ENCODE measurements at regions not wholly inside any gene's neighbourhood (a gene's known extent, or its start where the extent isn't known, plus 50 kb on each side); places are given as distances from the start of the nearest gene placed in this dataset.

GRCh38 chr3:160094562-160094961 is 105.9 kb downstream of the IL12A start:
- H3K36me3 ChIP-seq, result no peaks in the 10 kb centered on the region
- H3K4me1 ChIP-seq, result no peaks in the 10 kb centered on the region
- no peak for TF ChIP-seq POLR2A (IDR thresholded peaks at IDR 0.05)
- no peak for TF ChIP-seq CTCF (IDR thresholded peaks at IDR 0.05)
- ATAC-seq, result no peak
- intact Hi-C loops (cut with DNase I), result no loop called here
- no peak for DNase-seq
- no peaks in the 10 kb centered on the region for H3K27me3 ChIP-seq
- no peaks in the 10 kb centered on the region for H3K9me3 ChIP-seq
- WGBS, 4 donors, result 88 to 93% (median 93%) methylated on average over 4 of the region's 4 CpGs
- no peak overlapping the region for H3K4me3 ChIP-seq
- H3K27ac ChIP-seq, result no peak overlapping the region

- no peak for DNase-seq
- Histone ChIP-seq H3K27ac (no peak overlapping the region), H3K9me3 (no peaks in the 10 kb centered on the region), H3K27me3 (no peaks in the 10 kb centered on the region), H3K4me1 (no peaks in the 10 kb centered on the region), H3K4me3 (no peak overlapping the region), H3K36me3 (no peaks in the 10 kb centered on the region)
- TF ChIP-seq CTCF (IDR thresholded peaks at IDR 0.05) (no peak), POLR2A (IDR thresholded peaks at IDR 0.05) (no peak)
- WGBS, 4 donors, result 89 to 97% (median 94%) methylated on average over 9 to 11 of the region's 11 CpGs
- intact Hi-C loops (cut with DNase I), result no loop called here
- ATAC-seq, result no peak
These were observed 108.8 kb downstream of the IL12A start for GRCh38 chr3:160097478-160097877.

GRCh38 chr3:160098261-160098908 is 109.8 kb downstream of the IL12A start:
- DNase-seq, result no peak
- H3K27me3 ChIP-seq, result no peaks in the 10 kb centered on the region
- TF ChIP-seq POLR2A (IDR thresholded peaks at IDR 0.05) (no peak), CTCF (IDR thresholded peaks at IDR 0.05) (no peak)
- H3K4me3 ChIP-seq, result no peak overlapping the region
- intact Hi-C loops (cut with DNase I), result no loop called here
- H3K27ac ChIP-seq, result no peak overlapping the region
- no peaks in the 10 kb centered on the region for H3K36me3 ChIP-seq
- no peak for ATAC-seq
- 61 to 76% (median 68%) methylated on average over 5 of the region's 5 CpGs for WGBS, 4 donors
- H3K4me1 ChIP-seq, result no peaks in the 10 kb centered on the region
- H3K9me3 ChIP-seq, result no peaks in the 10 kb centered on the region

- no peak for DNase-seq
- intact Hi-C loops (cut with DNase I), result no loop called here
- Histone ChIP-seq H3K4me1 (no peaks in the 10 kb centered on the region), H3K27ac (no peak overlapping the region), H3K27me3 (no peaks in the 10 kb centered on the region), H3K36me3 (no peaks in the 10 kb centered on the region), H3K9me3 (no peaks in the 10 kb centered on the region), H3K4me3 (no peak overlapping the region)
- TF ChIP-seq POLR2A (IDR thresholded peaks at IDR 0.05) (no peak), CTCF (IDR thresholded peaks at IDR 0.05) (no peak)
- ATAC-seq, result no peak
- 49 to 56% (median 53%) methylated on average over 3 of the region's 3 CpGs for WGBS, 4 donors
These were observed 110.4 kb downstream of the IL12A start for GRCh38 chr3:160098926-160099626.
